Stomach (tissue), 8 donors: ENCODE measurements at regions not wholly inside any gene's neighbourhood (a gene's known extent, or its start where the extent isn't known, plus 50 kb on each side); places are given as distances from the start of the nearest gene placed in this dataset.

Experiments used
- DNase-seq, 2 donors: peaks; one replicate each; pipeline versions ENCODE4 v3.0.0 to v3.0.0-alpha.2; 2013 to 2019
- H3K27ac ChIP-seq, 5 donors: fragments of 200-600 bp in 4 of 5; sonication (generic) in 4 of 5; one replicate each; pipeline ENCODE4 v1.5.1; 2013 to 2019; ENCODE audit warnings: mild to moderate bottlenecking in 1 of 5, moderate library complexity in 1 of 5
- H3K27me3 ChIP-seq, 3 donors: fragments of 200-600 bp; sonication (generic); one replicate each; pipeline ENCODE4 v1.5.1; 2017 to 2019; ENCODE audit warnings: mixed run types in 1 of 3
- H3K36me3 ChIP-seq, 4 donors: fragments of 200-600 bp; sonication (generic); 1 replicate in 3 of 4; 2 replicates in 1 of 4; pipeline ENCODE4 v1.5.1; 2016 to 2019
- H3K4me1 ChIP-seq, 4 donors: fragments of 200-600 bp; sonication (generic); one replicate each; pipeline ENCODE4 v1.5.1; 2016 to 2019
- H3K4me3 ChIP-seq, 4 donors: fragments of 200-600 bp; sonication (generic) in 3 of 4; one replicate each; pipeline ENCODE4 v1.5.1; 2016 to 2019; ENCODE audit warnings: mild to moderate bottlenecking in 1 of 4
- H3K9me3 ChIP-seq, 4 donors: fragments of 200-600 bp; sonication (generic); one replicate each; pipeline ENCODE4 v1.5.1; 2016 to 2019
- EP300 ChIP-seq: sonication (generic); formaldehyde crosslinking; IDR thresholded peaks from one replicate; pipeline ENCODE4 v1.6.1; 2017; ENCODE audit warnings: antibody characterized with exemption
- POLR2A ChIP-seq, 4 donors: fragments of 450-650 bp; IDR thresholded peaks; one replicate each; pipeline ENCODE4 v1.6.1; 2016; ENCODE audit warnings: antibody characterized with exemption in 4 of 4, control low read depth in 2 of 4, mild to moderate bottlenecking in 1 of 4, moderate library complexity in 1 of 4
- POLR2AphosphoS5 ChIP-seq, 3 donors: sonication (generic); formaldehyde crosslinking; IDR thresholded peaks; one replicate each; pipeline ENCODE4 v1.6.1; 2016; ENCODE audit warnings: antibody characterized with exemption in 3 of 3
- WGBS, 5 donors: extraction: QIAGEN DNeasy Blood & Tissue Kit in 3 of 5; methylation state at CpG; one replicate each; pipeline versions ENCODE4 v1.1.5 to v1.1.7; 2013 to 2018; 5-methylcytosine and 5-hydroxymethylcytosine counted together
- intact Hi-C: fragments of 100-400 bp; cut with DNase I; formaldehyde crosslinking; loops from one replicate; pipeline ENCODE4 v1.15.1; 2023; ENCODE audit warnings: low total_unique reads
- TF ChIP-seq, protein P1 (sequence below), 7 experiments: fragments of 450-650 bp in 4 of 7; fragments of 200-600 bp in 3 of 7; sonication (generic) in 3 of 7; IDR thresholded peaks; one replicate each; pipeline ENCODE4 v1.5.1; 2016 to 2019; ENCODE audit warnings: antibody characterized with exemption in 7 of 7, control low read depth in 2 of 7, mild to moderate bottlenecking in 1 of 7
- donor health status: healthy with polysubstance abuse.
- donor health status: Bipolar disorder and iron deficiency.
- donor health status: healthy.

DNA sequence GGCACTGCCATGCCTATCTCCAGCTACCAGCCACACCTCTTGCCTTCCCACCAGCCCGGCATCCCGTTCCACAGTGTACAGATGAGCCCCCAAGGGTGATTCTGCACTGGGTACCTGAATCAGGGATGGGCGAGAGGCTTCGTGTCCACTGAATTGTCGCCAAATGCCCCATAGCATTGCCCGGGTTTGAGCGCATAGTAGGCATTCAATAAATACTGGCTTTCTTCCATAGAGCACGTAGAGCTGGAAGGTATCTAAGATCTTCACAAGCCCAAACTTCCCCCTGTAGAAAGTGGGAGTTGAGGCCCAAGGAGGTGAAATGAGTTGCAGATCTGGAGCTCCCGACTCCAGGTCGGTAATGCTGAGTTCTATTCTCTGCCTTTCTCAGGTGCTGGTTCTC is 358.7 kb downstream of the LPIN1 start:
- intact Hi-C loops: no loop called here

DNA sequence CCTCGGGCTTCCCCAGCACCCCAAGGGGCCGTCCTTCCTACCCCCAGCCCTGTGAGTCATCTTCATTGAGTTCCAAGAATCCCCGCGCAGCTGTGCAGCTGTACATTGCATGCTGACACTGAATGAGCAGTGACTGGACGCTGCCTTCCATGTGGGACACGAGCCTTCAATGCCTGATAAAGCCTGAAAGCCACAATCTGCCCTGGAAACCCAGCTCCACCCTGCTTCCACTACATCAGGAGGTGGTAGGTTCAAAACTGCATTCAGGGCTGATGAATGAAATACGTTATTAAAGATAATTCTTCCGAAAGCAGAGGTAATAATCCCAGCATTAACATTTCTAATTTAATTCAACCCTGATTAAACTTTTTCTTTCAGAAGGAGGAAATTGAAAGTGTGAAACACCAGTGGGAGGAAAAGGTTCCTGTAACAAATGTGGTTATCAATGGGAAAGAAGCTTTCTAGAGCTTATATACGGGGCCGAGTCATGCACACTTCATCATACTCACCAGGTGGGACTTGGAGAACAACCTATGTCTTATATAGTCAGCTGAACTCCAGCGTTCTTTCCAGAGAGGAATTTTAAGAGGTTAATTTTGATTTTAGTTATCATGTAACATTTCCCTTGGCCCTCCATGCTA is 360.1 kb downstream of the LPIN1 start:
- no peak overlapping the region for H3K4me3 ChIP-seq
- no peak overlapping the region for H3K27ac ChIP-seq
- no peaks in the 10 kb centered on the region for H3K27me3 ChIP-seq
- DNase-seq: peak; percentile 28 to 52
- 59 to 83% (median 78%) methylated on average over 11 of the region's 11 CpGs for WGBS, 5 donors
- peaks cover 0 to 8% (median 3%) of the 10 kb centered on the region in 4 donors for H3K4me1 ChIP-seq
- H3K9me3 ChIP-seq: no peaks in the 10 kb centered on the region
- no peaks in the 10 kb centered on the region for H3K36me3 ChIP-seq
- TF ChIP-seq, protein P1, sequence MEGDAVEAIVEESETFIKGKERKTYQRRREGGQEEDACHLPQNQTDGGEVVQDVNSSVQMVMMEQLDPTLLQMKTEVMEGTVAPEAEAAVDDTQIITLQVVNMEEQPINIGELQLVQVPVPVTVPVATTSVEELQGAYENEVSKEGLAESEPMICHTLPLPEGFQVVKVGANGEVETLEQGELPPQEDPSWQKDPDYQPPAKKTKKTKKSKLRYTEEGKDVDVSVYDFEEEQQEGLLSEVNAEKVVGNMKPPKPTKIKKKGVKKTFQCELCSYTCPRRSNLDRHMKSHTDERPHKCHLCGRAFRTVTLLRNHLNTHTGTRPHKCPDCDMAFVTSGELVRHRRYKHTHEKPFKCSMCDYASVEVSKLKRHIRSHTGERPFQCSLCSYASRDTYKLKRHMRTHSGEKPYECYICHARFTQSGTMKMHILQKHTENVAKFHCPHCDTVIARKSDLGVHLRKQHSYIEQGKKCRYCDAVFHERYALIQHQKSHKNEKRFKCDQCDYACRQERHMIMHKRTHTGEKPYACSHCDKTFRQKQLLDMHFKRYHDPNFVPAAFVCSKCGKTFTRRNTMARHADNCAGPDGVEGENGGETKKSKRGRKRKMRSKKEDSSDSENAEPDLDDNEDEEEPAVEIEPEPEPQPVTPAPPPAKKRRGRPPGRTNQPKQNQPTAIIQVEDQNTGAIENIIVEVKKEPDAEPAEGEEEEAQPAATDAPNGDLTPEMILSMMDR (IDR thresholded peaks at IDR 0.05): no peak
- TF ChIP-seq POLR2A (IDR thresholded peaks at IDR 0.05): no peak
- TF ChIP-seq EP300: no peak
- peak in 1 of 3 donors; percentile 48 for TF ChIP-seq POLR2AphosphoS5 (IDR thresholded peaks at IDR 0.05)
- intact Hi-C loops: no loop called here

More for the DNA sequence above, 358.7 kb downstream of the LPIN1 start:
- no peaks in the 10 kb centered on the region for H3K36me3 ChIP-seq
- DNase-seq: no peak
- 87 to 96% (median 92%) methylated on average over 10 of the region's 10 CpGs for WGBS, 5 donors
- H3K4me3 ChIP-seq: no peak overlapping the region
- no peaks in the 10 kb centered on the region for H3K9me3 ChIP-seq
- H3K4me1 ChIP-seq: peaks cover 0 to 8% (median 3%) of the 10 kb centered on the region in 4 donors
- TF ChIP-seq, protein P1 (IDR thresholded peaks at IDR 0.05): no peak
- TF ChIP-seq POLR2AphosphoS5 (IDR thresholded peaks at IDR 0.05): no peak
- TF ChIP-seq EP300: no peak
- no peak for TF ChIP-seq POLR2A (IDR thresholded peaks at IDR 0.05)
- H3K27me3 ChIP-seq: no peaks in the 10 kb centered on the region
- no peak overlapping the region for H3K27ac ChIP-seq

DNA sequence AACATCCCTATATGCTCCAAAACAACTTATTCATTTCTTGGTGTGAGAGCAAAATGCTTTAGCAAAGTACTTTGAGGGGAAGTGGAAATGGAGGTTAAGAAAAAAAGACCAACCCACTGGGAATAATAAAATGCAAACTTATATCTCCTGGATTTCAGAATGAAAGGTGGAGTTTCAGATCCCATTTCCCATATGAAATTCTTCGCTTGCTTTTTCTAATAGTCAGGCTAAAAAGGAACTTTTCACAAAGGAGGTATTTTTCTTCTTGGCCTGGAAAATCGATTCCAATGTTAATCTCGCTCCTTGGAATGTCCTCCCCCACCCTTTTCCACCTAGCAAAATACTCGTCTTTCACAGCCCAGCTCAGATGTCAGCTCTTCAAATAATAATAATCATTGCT is 360.9 kb downstream of the LPIN1 start:
- H3K4me3 ChIP-seq: no peak overlapping the region
- no peak for DNase-seq
- intact Hi-C loops: no loop called here
- peaks cover 0 to 8% (median 3%) of the 10 kb centered on the region in 4 donors for H3K4me1 ChIP-seq
- H3K9me3 ChIP-seq: no peaks in the 10 kb centered on the region
- 50 to 68% (median 51%) methylated on average over 4 of the region's 4 CpGs for WGBS, 5 donors
- TF ChIP-seq POLR2A (IDR thresholded peaks at IDR 0.05) (no peak), EP300 (no peak), POLR2AphosphoS5 (IDR thresholded peaks at IDR 0.05) (no peak)
- TF ChIP-seq, protein P1 (IDR thresholded peaks at IDR 0.05): no peak
- H3K36me3 ChIP-seq: no peaks in the 10 kb centered on the region
- no peak overlapping the region for H3K27ac ChIP-seq
- no peaks in the 10 kb centered on the region for H3K27me3 ChIP-seq

DNA sequence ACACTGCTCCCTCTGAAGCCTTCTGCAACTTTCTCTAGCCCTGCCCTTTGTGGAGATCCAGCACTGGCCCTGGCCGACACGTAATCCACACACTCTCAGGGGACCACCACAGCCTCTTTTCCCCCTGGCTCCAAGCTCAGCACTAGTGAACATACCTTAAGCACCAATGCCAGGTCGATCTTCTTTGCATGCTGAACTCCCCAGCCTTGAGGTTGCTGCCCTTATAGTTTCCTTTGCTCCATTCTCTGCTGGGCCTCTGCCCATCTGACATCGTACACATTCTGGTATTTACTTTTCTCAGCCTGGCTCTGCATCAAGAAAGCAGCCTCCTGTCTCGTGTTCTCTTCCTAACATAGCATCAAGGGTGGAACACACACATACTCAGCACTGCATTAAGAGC is 361.5 kb downstream of the LPIN1 start:
- H3K27me3 ChIP-seq: no peaks in the 10 kb centered on the region
- H3K4me3 ChIP-seq: no peak overlapping the region
- TF ChIP-seq EP300 (no peak), POLR2A (IDR thresholded peaks at IDR 0.05) (no peak), POLR2AphosphoS5 (IDR thresholded peaks at IDR 0.05) (no peak)
- TF ChIP-seq, protein P1 (IDR thresholded peaks at IDR 0.05): no peak
- intact Hi-C loops: no loop called here
- peaks cover 0 to 8% (median 3%) of the 10 kb centered on the region in 4 donors for H3K4me1 ChIP-seq
- no peak overlapping the region for H3K27ac ChIP-seq
- H3K36me3 ChIP-seq: no peaks in the 10 kb centered on the region
- H3K9me3 ChIP-seq: no peaks in the 10 kb centered on the region
- DNase-seq: peak in 1 of 2 donors; percentile 77
- 30 to 54% (median 45%) methylated on average over 5 of the region's 5 CpGs for WGBS, 5 donors
